ENCODE measurements at regions not wholly inside any gene's neighbourhood (a gene's known extent, or its start where the extent isn't known, plus 50 kb on each side); places are given as distances from the start of the nearest gene placed in this dataset.

DNA sequence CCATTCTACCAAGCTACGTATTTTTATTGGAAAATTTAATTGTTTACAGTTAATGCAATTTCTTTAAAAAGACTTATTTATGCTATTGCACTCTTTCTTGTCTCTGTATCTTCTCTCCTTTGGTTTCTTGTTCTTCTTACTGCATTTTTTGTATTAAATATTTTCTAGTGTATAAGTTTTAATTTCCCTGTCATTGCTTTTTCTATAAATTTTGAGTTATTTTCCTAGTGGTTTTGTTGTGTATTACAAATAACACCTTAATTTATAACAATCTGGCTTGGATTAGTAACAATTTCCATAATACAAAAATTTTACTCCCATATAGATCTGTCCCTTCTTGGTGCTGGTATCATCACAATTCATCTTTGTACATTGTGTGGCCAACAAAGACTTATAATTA, 303.5 kb upstream of the SPOCK3 start:
- H3K36me3 ChIP-seq (ENCODE audit: control insufficient read depth, insufficient read depth, low read length): no peaks in the 10 kb centered on the region
- DNase-seq (ENCODE audit: low read depth, low spot score) (no peak), ATAC-seq (no peak)
- no peaks in the 10 kb centered on the region for H3K4me1 ChIP-seq (ENCODE audit: control insufficient read depth, insufficient read depth, low read length)
- intact Hi-C loops (cut with micrococcal nuclease; ENCODE audit: unreplicated experiment) (no loop called here), in situ Hi-C loops (cut with HindIII; ENCODE audit: low pct_unique_long_range_greater_than_20kb, low sequenced_read_pairs) (no loop called here)
- ChIA-PET POLR2A (no interaction called here), CTCF (no interaction called here)
- no TSS peak for BruUV-seq (replicated peaks)
- H3K27me3 ChIP-seq (ENCODE audit: control insufficient read depth, insufficient read depth, low read length): no peaks in the 10 kb centered on the region
- no peaks in the 10 kb centered on the region for H3K9me3 ChIP-seq (ENCODE audit: control insufficient read depth, insufficient read depth, low read depth, low read length)
- TF ChIP-seq, protein P1, sequence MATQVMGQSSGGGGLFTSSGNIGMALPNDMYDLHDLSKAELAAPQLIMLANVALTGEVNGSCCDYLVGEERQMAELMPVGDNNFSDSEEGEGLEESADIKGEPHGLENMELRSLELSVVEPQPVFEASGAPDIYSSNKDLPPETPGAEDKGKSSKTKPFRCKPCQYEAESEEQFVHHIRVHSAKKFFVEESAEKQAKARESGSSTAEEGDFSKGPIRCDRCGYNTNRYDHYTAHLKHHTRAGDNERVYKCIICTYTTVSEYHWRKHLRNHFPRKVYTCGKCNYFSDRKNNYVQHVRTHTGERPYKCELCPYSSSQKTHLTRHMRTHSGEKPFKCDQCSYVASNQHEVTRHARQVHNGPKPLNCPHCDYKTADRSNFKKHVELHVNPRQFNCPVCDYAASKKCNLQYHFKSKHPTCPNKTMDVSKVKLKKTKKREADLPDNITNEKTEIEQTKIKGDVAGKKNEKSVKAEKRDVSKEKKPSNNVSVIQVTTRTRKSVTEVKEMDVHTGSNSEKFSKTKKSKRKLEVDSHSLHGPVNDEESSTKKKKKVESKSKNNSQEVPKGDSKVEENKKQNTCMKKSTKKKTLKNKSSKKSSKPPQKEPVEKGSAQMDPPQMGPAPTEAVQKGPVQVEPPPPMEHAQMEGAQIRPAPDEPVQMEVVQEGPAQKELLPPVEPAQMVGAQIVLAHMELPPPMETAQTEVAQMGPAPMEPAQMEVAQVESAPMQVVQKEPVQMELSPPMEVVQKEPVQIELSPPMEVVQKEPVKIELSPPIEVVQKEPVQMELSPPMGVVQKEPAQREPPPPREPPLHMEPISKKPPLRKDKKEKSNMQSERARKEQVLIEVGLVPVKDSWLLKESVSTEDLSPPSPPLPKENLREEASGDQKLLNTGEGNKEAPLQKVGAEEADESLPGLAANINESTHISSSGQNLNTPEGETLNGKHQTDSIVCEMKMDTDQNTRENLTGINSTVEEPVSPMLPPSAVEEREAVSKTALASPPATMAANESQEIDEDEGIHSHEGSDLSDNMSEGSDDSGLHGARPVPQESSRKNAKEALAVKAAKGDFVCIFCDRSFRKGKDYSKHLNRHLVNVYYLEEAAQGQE (IDR thresholded peaks at IDR 0.05; ENCODE audit: insufficient read depth in 1 of 2, low read depth in 2 of 2, low read length in 1 of 2): no peak
- TF ChIP-seq TCF7L2 (IDR thresholded peaks at IDR 0.05; ENCODE audit: low read depth, low read length) (no peak), SIN3A (IDR thresholded peaks at IDR 0.05; ENCODE audit: borderline replicate concordance, insufficient read depth, low read depth, low read length) (no peak), POLR2AphosphoS5 (IDR thresholded peaks at IDR 0.05; ENCODE audit: low read depth, low read length) (no peak)
- TF ChIP-seq, protein P2, sequence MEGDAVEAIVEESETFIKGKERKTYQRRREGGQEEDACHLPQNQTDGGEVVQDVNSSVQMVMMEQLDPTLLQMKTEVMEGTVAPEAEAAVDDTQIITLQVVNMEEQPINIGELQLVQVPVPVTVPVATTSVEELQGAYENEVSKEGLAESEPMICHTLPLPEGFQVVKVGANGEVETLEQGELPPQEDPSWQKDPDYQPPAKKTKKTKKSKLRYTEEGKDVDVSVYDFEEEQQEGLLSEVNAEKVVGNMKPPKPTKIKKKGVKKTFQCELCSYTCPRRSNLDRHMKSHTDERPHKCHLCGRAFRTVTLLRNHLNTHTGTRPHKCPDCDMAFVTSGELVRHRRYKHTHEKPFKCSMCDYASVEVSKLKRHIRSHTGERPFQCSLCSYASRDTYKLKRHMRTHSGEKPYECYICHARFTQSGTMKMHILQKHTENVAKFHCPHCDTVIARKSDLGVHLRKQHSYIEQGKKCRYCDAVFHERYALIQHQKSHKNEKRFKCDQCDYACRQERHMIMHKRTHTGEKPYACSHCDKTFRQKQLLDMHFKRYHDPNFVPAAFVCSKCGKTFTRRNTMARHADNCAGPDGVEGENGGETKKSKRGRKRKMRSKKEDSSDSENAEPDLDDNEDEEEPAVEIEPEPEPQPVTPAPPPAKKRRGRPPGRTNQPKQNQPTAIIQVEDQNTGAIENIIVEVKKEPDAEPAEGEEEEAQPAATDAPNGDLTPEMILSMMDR (IDR thresholded peaks at IDR 0.05): no peak
- H3K27ac ChIP-seq (ENCODE audit: low read length): no peak overlapping the region
- H3K4me3 ChIP-seq (ENCODE audit: low read depth in 2 of 2, low read length in 2 of 2): no peak overlapping the region

DNA sequence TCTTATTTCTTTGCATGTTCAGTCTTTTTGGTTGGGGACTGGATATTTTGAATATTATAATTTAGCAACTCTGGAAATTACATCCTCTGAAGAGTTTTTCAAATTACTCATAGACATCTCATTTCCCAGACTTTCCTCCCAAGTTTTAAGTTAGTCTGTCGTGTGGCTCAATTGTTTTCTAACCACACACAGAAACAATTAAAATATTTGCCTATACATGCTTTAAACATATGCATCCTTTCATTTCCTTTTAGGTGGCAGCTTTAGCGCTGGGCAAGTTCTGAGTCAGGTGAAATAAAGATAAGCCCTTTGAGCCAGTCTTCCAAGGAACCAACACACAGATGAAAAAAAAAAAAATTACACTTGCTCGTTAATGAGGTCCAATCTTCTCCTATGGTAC, 307.0 kb upstream of the SPOCK3 start:
- TF ChIP-seq, protein P2 (IDR thresholded peaks at IDR 0.05): no peak
- TF ChIP-seq POLR2AphosphoS5 (IDR thresholded peaks at IDR 0.05; ENCODE audit: low read depth, low read length) (no peak), SIN3A (IDR thresholded peaks at IDR 0.05; ENCODE audit: borderline replicate concordance, insufficient read depth, low read depth, low read length) (no peak), TCF7L2 (IDR thresholded peaks at IDR 0.05; ENCODE audit: low read depth, low read length) (no peak)
- TF ChIP-seq, protein P1 (IDR thresholded peaks at IDR 0.05; ENCODE audit: insufficient read depth in 1 of 2, low read depth in 2 of 2, low read length in 1 of 2): no peak
- Histone ChIP-seq H3K4me3 (ENCODE audit: low read depth in 2 of 2, low read length in 2 of 2) (no peak overlapping the region), H3K27me3 (ENCODE audit: control insufficient read depth, insufficient read depth, low read length) (no peaks in the 10 kb centered on the region), H3K9me3 (ENCODE audit: control insufficient read depth, insufficient read depth, low read depth, low read length) (no peaks in the 10 kb centered on the region), H3K36me3 (ENCODE audit: control insufficient read depth, insufficient read depth, low read length) (no peaks in the 10 kb centered on the region), H3K27ac (ENCODE audit: low read length) (no peak overlapping the region), H3K4me1 (ENCODE audit: control insufficient read depth, insufficient read depth, low read length) (no peaks in the 10 kb centered on the region)
- ChIA-PET POLR2A (no interaction called here), CTCF (no interaction called here)
- ATAC-seq (no peak), DNase-seq (ENCODE audit: low read depth, low spot score) (no peak)
- no TSS peak for BruUV-seq (replicated peaks)
- in situ Hi-C loops (cut with HindIII; ENCODE audit: low pct_unique_long_range_greater_than_20kb, low sequenced_read_pairs) (no loop called here), intact Hi-C loops (cut with micrococcal nuclease; ENCODE audit: unreplicated experiment) (no loop called here)

Data from Panc1 (cell line).